ENCODE measurements at regions not wholly inside any gene's neighbourhood (a gene's known extent, or its start where the extent isn't known, plus 50 kb on each side); places are given as distances from the start of the nearest gene placed in this dataset.

GRCh38 chr12:33587784-33588712 is 148.4 kb upstream of the SYT10 start:
- intact Hi-C loops (cut with DNase I) = no loop called here
- Histone ChIP-seq H3K4me3 (no peak overlapping the region), H3K4me1 (no peaks in the 10 kb centered on the region), H3K27ac (no peak overlapping the region), H3K9me3 (no peaks in the 10 kb centered on the region), H3K27me3 (no peaks in the 10 kb centered on the region), H3K36me3 (no peaks in the 10 kb centered on the region)
- no peak for TF ChIP-seq POLR2A (IDR thresholded peaks at IDR 0.05)
- TF ChIP-seq, protein P1, sequence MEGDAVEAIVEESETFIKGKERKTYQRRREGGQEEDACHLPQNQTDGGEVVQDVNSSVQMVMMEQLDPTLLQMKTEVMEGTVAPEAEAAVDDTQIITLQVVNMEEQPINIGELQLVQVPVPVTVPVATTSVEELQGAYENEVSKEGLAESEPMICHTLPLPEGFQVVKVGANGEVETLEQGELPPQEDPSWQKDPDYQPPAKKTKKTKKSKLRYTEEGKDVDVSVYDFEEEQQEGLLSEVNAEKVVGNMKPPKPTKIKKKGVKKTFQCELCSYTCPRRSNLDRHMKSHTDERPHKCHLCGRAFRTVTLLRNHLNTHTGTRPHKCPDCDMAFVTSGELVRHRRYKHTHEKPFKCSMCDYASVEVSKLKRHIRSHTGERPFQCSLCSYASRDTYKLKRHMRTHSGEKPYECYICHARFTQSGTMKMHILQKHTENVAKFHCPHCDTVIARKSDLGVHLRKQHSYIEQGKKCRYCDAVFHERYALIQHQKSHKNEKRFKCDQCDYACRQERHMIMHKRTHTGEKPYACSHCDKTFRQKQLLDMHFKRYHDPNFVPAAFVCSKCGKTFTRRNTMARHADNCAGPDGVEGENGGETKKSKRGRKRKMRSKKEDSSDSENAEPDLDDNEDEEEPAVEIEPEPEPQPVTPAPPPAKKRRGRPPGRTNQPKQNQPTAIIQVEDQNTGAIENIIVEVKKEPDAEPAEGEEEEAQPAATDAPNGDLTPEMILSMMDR (IDR thresholded peaks at IDR 0.05) = no peak
- WGBS (ENCODE audit: insufficient coverage, low coverage, low lambda C conversion rate, missing lambda C conversion rate) = 39% methylated on average over 8 of the region's 8 CpGs
- peak in 2 of 4 donors; percentile 34 to 51 for ATAC-seq
- DNase-seq = no peak

- 56% methylated on average over 4 of the region's 4 CpGs for WGBS (ENCODE audit: insufficient coverage, low coverage, low lambda C conversion rate, missing lambda C conversion rate)
- intact Hi-C loops (cut with DNase I) = no loop called here
- DNase-seq (no peak), ATAC-seq (no peak)
- H3K27me3 ChIP-seq = no peaks in the 10 kb centered on the region
- H3K27ac ChIP-seq = no peak overlapping the region
- H3K36me3 ChIP-seq = no peaks in the 10 kb centered on the region
- TF ChIP-seq, protein P1 (IDR thresholded peaks at IDR 0.05) = no peak
- TF ChIP-seq POLR2A (IDR thresholded peaks at IDR 0.05) = no peak
- no peaks in the 10 kb centered on the region for H3K9me3 ChIP-seq
- H3K4me1 ChIP-seq = no peaks in the 10 kb centered on the region
- no peak overlapping the region for H3K4me3 ChIP-seq
Observed at GRCh38 chr12:33588725-33589405, 149.2 kb upstream of the SYT10 start.

- WGBS (ENCODE audit: insufficient coverage, low coverage, low lambda C conversion rate, missing lambda C conversion rate) = 45% methylated on average over 3 of the region's 3 CpGs
Observed at GRCh38 chr12:33589576-33590114, 150.0 kb upstream of the SYT10 start.

DNA sequence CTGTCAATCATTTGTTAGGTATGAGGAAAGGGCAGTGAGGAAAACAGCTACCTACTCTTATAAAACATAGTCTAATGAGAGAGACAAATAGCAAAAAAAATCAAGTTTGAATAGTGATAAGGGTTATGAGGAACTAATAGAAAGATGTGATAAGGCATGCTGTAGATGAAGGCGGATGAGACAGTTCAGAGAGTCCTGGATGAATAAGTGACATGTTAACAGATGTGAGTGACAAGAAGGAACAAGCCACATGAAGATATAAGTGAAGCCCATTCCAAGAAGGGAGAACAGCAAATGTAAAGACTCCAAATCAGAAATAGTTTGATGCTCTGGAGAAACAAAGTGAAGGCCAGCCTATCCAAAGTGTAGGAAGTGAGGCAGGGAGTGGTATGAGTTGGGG is 154.1 kb upstream of the SYT10 start:
- no peak for ATAC-seq

More at GRCh38 chr12:33589576-33590114, 150.0 kb upstream of the SYT10 start:
- no peak for DNase-seq
- Histone ChIP-seq H3K4me1 (no peaks in the 10 kb centered on the region), H3K9me3 (no peaks in the 10 kb centered on the region), H3K4me3 (no peak overlapping the region), H3K27ac (no peak overlapping the region), H3K36me3 (no peaks in the 10 kb centered on the region), H3K27me3 (no peaks in the 10 kb centered on the region)
- intact Hi-C loops (cut with DNase I) = no loop called here
- TF ChIP-seq, protein P1 (IDR thresholded peaks at IDR 0.05) = no peak
- TF ChIP-seq POLR2A (IDR thresholded peaks at IDR 0.05) = no peak
- ATAC-seq = no peak

More for the DNA sequence above, 154.1 kb upstream of the SYT10 start:
- H3K36me3 ChIP-seq = no peaks in the 10 kb centered on the region
- H3K27ac ChIP-seq = no peak overlapping the region
- no peaks in the 10 kb centered on the region for H3K4me1 ChIP-seq
- 29% methylated on average over 1 of the region's 1 CpG for WGBS (ENCODE audit: insufficient coverage, low coverage, low lambda C conversion rate, missing lambda C conversion rate)
- intact Hi-C loops (cut with DNase I) = no loop called here
- TF ChIP-seq, protein P1 (IDR thresholded peaks at IDR 0.05) = no peak
- no peak for TF ChIP-seq POLR2A (IDR thresholded peaks at IDR 0.05)
- H3K9me3 ChIP-seq = no peaks in the 10 kb centered on the region
- no peaks in the 10 kb centered on the region for H3K27me3 ChIP-seq
- no peak overlapping the region for H3K4me3 ChIP-seq
- DNase-seq = no peak
